ENCODE measurements at regions not wholly inside any gene's neighbourhood (a gene's known extent, or its start where the extent isn't known, plus 50 kb on each side); places are given as distances from the start of the nearest gene placed in this dataset.
A peak's percentile ranks its signal among the peaks of the same experiment; 100 is the strongest.

GRCh38 chr3:74862476-74862875 is 248.0 kb upstream of the CNTN3 start:
- H3K9me3 Mint-ChIP-seq = no peaks in the 10 kb centered on the region
- DNase-seq = no peak
- H3K36me3 ChIP-seq (ENCODE audit: control insufficient read depth, insufficient read depth, low read length) = no peaks in the 10 kb centered on the region
- H3K4me1 ChIP-seq (ENCODE audit: control insufficient read depth, insufficient read depth, low read length) = no peaks in the 10 kb centered on the region
- no peaks in the 10 kb centered on the region for H3K4me1 Mint-ChIP-seq
- no peak overlapping the region for H3K4me3 Mint-ChIP-seq
- H3K27ac ChIP-seq (ENCODE audit: low read depth, low read length) = no peak overlapping the region
- peaks cover 2% of the 10 kb centered on the region for H3K27me3 Mint-ChIP-seq (ENCODE audit: insufficient read depth)
- H3K27me3 ChIP-seq (ENCODE audit: control insufficient read depth, insufficient read depth, low read length, poor library complexity, severe bottlenecking) = no peaks in the 10 kb centered on the region
- no peak overlapping the region for H3K9ac ChIP-seq (ENCODE audit: extremely low read depth, low read length, poor library complexity, severe bottlenecking)
- no peaks in the 10 kb centered on the region for H3K36me3 Mint-ChIP-seq (ENCODE audit: low read depth)
- TF ChIP-seq, protein P1, sequence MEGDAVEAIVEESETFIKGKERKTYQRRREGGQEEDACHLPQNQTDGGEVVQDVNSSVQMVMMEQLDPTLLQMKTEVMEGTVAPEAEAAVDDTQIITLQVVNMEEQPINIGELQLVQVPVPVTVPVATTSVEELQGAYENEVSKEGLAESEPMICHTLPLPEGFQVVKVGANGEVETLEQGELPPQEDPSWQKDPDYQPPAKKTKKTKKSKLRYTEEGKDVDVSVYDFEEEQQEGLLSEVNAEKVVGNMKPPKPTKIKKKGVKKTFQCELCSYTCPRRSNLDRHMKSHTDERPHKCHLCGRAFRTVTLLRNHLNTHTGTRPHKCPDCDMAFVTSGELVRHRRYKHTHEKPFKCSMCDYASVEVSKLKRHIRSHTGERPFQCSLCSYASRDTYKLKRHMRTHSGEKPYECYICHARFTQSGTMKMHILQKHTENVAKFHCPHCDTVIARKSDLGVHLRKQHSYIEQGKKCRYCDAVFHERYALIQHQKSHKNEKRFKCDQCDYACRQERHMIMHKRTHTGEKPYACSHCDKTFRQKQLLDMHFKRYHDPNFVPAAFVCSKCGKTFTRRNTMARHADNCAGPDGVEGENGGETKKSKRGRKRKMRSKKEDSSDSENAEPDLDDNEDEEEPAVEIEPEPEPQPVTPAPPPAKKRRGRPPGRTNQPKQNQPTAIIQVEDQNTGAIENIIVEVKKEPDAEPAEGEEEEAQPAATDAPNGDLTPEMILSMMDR (conservative IDR thresholded peaks at IDR 0.05) = no peak
- H3K27ac Mint-ChIP-seq = no peak overlapping the region
- no peak overlapping the region for H3K4me3 ChIP-seq (ENCODE audit: low read length)
- H3K9me3 ChIP-seq (ENCODE audit: control insufficient read depth, low read length) = no peaks in the 10 kb centered on the region
- 91 to 94% methylated on average over 2 to 3 of the region's 3 CpGs for WGBS, 2 experiments (ENCODE audit: insufficient coverage in 1 of 2, insufficient read length in 1 of 2)

DNA sequence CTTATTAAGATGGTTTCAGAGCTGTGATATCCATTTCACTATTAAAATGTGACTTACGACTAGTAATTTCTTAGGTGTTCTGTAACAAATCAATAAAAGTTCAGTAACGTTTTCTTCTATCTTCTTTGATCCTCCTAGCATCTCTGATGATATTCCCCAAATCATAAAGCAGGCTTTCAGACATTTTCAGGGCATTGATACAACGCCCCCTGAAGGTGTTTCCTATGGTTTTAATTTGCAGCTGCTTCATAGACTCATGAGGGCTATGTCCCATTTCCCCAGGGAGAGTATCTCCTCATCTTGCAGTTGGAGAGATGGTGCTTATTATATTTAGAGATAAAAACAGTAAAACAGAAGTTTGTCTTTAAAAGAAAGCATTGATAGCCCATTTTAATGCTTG is 246.8 kb upstream of the CNTN3 start:
- Mint-ChIP-seq H3K27me3 (ENCODE audit: insufficient read depth) (peaks cover 2% of the 10 kb centered on the region), H3K27ac (no peak overlapping the region), H3K4me1 (no peaks in the 10 kb centered on the region), H3K9me3 (no peaks in the 10 kb centered on the region), H3K36me3 (ENCODE audit: low read depth) (no peaks in the 10 kb centered on the region), H3K4me3 (no peak overlapping the region)
- DNase-seq = no peak
- no peak overlapping the region for H3K9ac ChIP-seq (ENCODE audit: extremely low read depth, low read length, poor library complexity, severe bottlenecking)
- no peaks in the 10 kb centered on the region for H3K9me3 ChIP-seq (ENCODE audit: control insufficient read depth, low read length)
- WGBS, 2 experiments (ENCODE audit: insufficient coverage in 1 of 2, insufficient read length in 1 of 2) = 80 to 83% methylated on average over 2 to 3 of the region's 3 CpGs
- no peaks in the 10 kb centered on the region for H3K36me3 ChIP-seq (ENCODE audit: control insufficient read depth, insufficient read depth, low read length)
- H3K27me3 ChIP-seq (ENCODE audit: control insufficient read depth, insufficient read depth, low read length, poor library complexity, severe bottlenecking) = no peaks in the 10 kb centered on the region
- no peak overlapping the region for H3K4me3 ChIP-seq (ENCODE audit: low read length)
- H3K27ac ChIP-seq (ENCODE audit: low read depth, low read length) = no peak overlapping the region
- TF ChIP-seq, protein P1 (conservative IDR thresholded peaks at IDR 0.05) = peak; percentile 56
- H3K4me1 ChIP-seq (ENCODE audit: control insufficient read depth, insufficient read depth, low read length) = no peaks in the 10 kb centered on the region

DNA sequence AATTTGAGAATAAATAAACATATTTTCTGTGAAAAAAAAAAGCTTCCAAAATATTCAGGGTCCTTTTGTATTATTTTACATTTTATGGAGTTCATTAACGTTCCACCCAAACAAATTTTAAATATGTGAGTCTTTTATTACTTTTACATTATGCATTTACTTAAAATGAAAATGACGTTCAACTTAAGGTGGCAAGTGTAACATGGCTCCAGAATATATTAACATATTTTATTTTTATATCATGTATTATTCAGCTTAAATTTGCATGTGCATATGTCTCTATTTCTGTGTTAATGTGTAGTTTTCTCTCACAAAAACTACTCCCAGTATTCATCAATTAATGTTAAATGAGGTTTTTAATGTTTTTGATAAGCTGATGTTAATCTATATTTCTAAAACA is 243.6 kb upstream of the CNTN3 start:
- Histone ChIP-seq H3K4me3 (ENCODE audit: low read length) (no peak overlapping the region), H3K4me1 (ENCODE audit: control insufficient read depth, insufficient read depth, low read length) (no peaks in the 10 kb centered on the region), H3K9ac (ENCODE audit: extremely low read depth, low read length, poor library complexity, severe bottlenecking) (no peak overlapping the region), H3K36me3 (ENCODE audit: control insufficient read depth, insufficient read depth, low read length) (no peaks in the 10 kb centered on the region), H3K27ac (ENCODE audit: low read depth, low read length) (no peak overlapping the region), H3K9me3 (ENCODE audit: control insufficient read depth, low read length) (no peaks in the 10 kb centered on the region), H3K27me3 (ENCODE audit: control insufficient read depth, insufficient read depth, low read length, poor library complexity, severe bottlenecking) (no peaks in the 10 kb centered on the region)
- DNase-seq = no peak
- Mint-ChIP-seq H3K36me3 (ENCODE audit: low read depth) (no peaks in the 10 kb centered on the region), H3K4me1 (no peaks in the 10 kb centered on the region), H3K4me3 (no peak overlapping the region), H3K9me3 (no peaks in the 10 kb centered on the region), H3K27me3 (ENCODE audit: insufficient read depth) (peaks cover 2% of the 10 kb centered on the region), H3K27ac (no peak overlapping the region)
- WGBS, 2 experiments (ENCODE audit: insufficient coverage in 1 of 2, insufficient read length in 1 of 2) = no CpG with 5 or more reads among the region's 2 CpGs
- TF ChIP-seq, protein P1 (conservative IDR thresholded peaks at IDR 0.05) = no peak
